GM12878 (cell line): ENCODE measurements at regions not wholly inside any gene's neighbourhood (a gene's known extent, or its start where the extent isn't known, plus 50 kb on each side); places are given as distances from the start of the nearest gene placed in this dataset.

Experiments
- ATAC-seq: fragments of 200-7000 bp; cut with Tn5 transposase; 3 replicates; pipeline ENCODE4 v1.9.1; 2020; ENCODE audit warnings: mild to moderate bottlenecking, moderate library complexity
- BruUV-seq: library from RNA; stranded (reverse); fragments of 400-500 nt; replicated peaks from 2 replicates; lab custom pipeline; 2021; lab: Mats Ljungman, UMichigan
- CTCF ChIA-PET: fragments of 300-600 bp; sonication (Branson Sonifier 250); formaldehyde crosslinking; extraction: SDS; loops from one replicate; lab custom pipeline; 2021; ENCODE audit warnings: inconsistent platforms; lab: Yijun Ruan, JAX
- POLR2A ChIA-PET: fragments of 350-600 bp; formaldehyde crosslinking; extraction: SDS; loops from one replicate; lab custom pipeline; 2021; ENCODE audit warnings: inconsistent platforms; lab: Charles Lee
- RAD21 ChIA-PET: fragments of 300-600 bp; sonication (Branson Sonifier 250); formaldehyde crosslinking; loops from one replicate; lab custom pipeline; 2023; ENCODE audit warnings: antibody characterized with exemption; ENCODE audit not compliant: unreplicated experiment; lab: Charles Lee
- SMC1A ChIA-PET: fragments of 300-600 bp; sonication (Branson Sonifier 250); formaldehyde crosslinking; loops from one replicate; lab custom pipeline; 2023; ENCODE audit not compliant: unreplicated experiment, uncharacterized antibody; lab: Charles Lee
- DNase-seq: peaks from one replicate; pipeline ENCODE4 v3.0.0-alpha.2; 2011; ENCODE audit warnings: low read depth, low spot score
- FAIRE-seq: peaks from 3 replicates; lab custom pipeline; 2011; peaks lifted over from hg19 to GRCh38; lab: Jason Lieb, UNC
- H2AFZ ChIP-seq: 2 replicates; pipeline ENCODE4 v1.6.0; 2011; ENCODE audit warnings: low read depth, low read length, control low read depth; ENCODE audit not compliant: control insufficient read depth
- H3K27ac ChIP-seq: 2 replicates; pipeline ENCODE4 v1.5.1; 2011; ENCODE audit warnings: control low read depth; ENCODE audit not compliant: control insufficient read depth, insufficient read depth
- H3K27me3 ChIP-seq, 2 experiments: replicated peaks in 1 of 2; 2 replicates each; pipeline versions ENCODE4 v1.6.0 to v1.6.1; 2011; ENCODE audit warnings: low read length in 1 of 2; ENCODE audit not compliant: control insufficient read depth in 2 of 2, insufficient read depth in 2 of 2
- H3K36me3 ChIP-seq, 2 experiments: 2 replicates each; pipeline ENCODE4 v1.5.1; 2011; ENCODE audit warnings: low read length in 1 of 2; ENCODE audit not compliant: control insufficient read depth in 2 of 2, insufficient read depth in 2 of 2
- H3K4me1 ChIP-seq: 2 replicates; pipeline ENCODE4 v1.6.1; 2011; ENCODE audit warnings: mild to moderate bottlenecking, low read length, moderate library complexity, mixed read lengths; ENCODE audit not compliant: control insufficient read depth, insufficient read depth
- H3K4me2 ChIP-seq: 2 replicates; pipeline ENCODE4 v1.6.0; 2011; ENCODE audit warnings: control low read depth; ENCODE audit not compliant: control insufficient read depth, insufficient read depth
- H3K4me3 ChIP-seq: fragments of 200-600 bp; sonication (generic); 2 replicates; pipeline ENCODE4 v1.5.1; 2016
- H3K79me2 ChIP-seq: 2 replicates; pipeline ENCODE4 v1.6.0; 2011; ENCODE audit warnings: low read length; ENCODE audit not compliant: control insufficient read depth, insufficient read depth
- H3K9ac ChIP-seq: 2 replicates; pipeline ENCODE4 v1.8.0; 2011; ENCODE audit warnings: low read length, control low read depth, mixed read lengths; ENCODE audit not compliant: control insufficient read depth, insufficient read depth
- H3K9me3 ChIP-seq: replicated peaks from 3 replicates; pipeline ENCODE4 v1.5.1; 2011; ENCODE audit warnings: mild to moderate bottlenecking, low read length; ENCODE audit not compliant: control insufficient read depth, insufficient read depth
- H4K20me1 ChIP-seq: 2 replicates; pipeline ENCODE4 v1.6.0; 2011; ENCODE audit not compliant: control insufficient read depth, insufficient read depth
- ASH2L ChIP-seq: fragments of 300-600, 200-600 bp; sonication (generic); IDR thresholded peaks from 2 replicates; pipeline ENCODE4 v1.6.1; 2017; ENCODE audit warnings: low read depth, mild to moderate bottlenecking, borderline replicate concordance
- BACH1 ChIP-seq: fragments of 450-650 bp; IDR thresholded peaks from 2 replicates; pipeline ENCODE4 v1.6.1; 2017; ENCODE audit warnings: mild to moderate bottlenecking, borderline replicate concordance
- CBX3 ChIP-seq: fragments of 200-600 bp; sonication (generic); IDR thresholded peaks from 2 replicates; pipeline ENCODE4 v1.6.1; 2016; ENCODE audit warnings: low read depth, borderline replicate concordance
- EP300 ChIP-seq, 2 experiments: fragments of 150-350 bp in 1 of 2; IDR thresholded peaks; 2 replicates each; pipeline ENCODE4 v1.6.1; 2011 to 2012; ENCODE audit warnings: low read depth in 2 of 2, low read length in 2 of 2, borderline replicate concordance in 1 of 2, improper control_type of control experiment in 1 of 2, inconsistent platforms in 1 of 2; ENCODE audit not compliant: control insufficient read depth in 1 of 2
- ESRRA ChIP-seq: IDR thresholded peaks from 2 replicates; pipeline ENCODE4 v1.6.1; 2012; ENCODE audit warnings: mild to moderate bottlenecking, low read length, improper control_type of control experiment
- GATAD2B ChIP-seq: fragments of 450-650 bp; conservative IDR thresholded peaks from 2 replicates; pipeline ENCODE4 v1.6.1; 2017; ENCODE audit warnings: low read depth, mild to moderate bottlenecking, moderate library complexity
- IKZF2 ChIP-seq, 2 experiments: fragments of 450-650 bp; IDR thresholded peaks; 2 replicates each; pipeline ENCODE4 v1.6.1; 2017; ENCODE audit warnings: mild to moderate bottlenecking in 2 of 2, moderate library complexity in 2 of 2
- MYB ChIP-seq: fragments of 150-350 bp; IDR thresholded peaks from 2 replicates; pipeline ENCODE4 v1.6.1; 2014; ENCODE audit warnings: mild to moderate bottlenecking, low read depth, low read length, borderline replicate concordance
- MYC ChIP-seq: IDR thresholded peaks from 2 replicates; pipeline ENCODE4 v1.6.1; 2011; ENCODE audit warnings: mild to moderate bottlenecking, low read length, moderate library complexity, inconsistent platforms; ENCODE audit not compliant: insufficient read depth, insufficient replicate concordance, insufficient read length, severe bottlenecking
- NBN ChIP-seq: fragments of 450-650 bp; IDR thresholded peaks from 2 replicates; pipeline ENCODE4 v1.6.1; 2016
- NFXL1 ChIP-seq: fragments of 450-650 bp; IDR thresholded peaks from 2 replicates; pipeline ENCODE4 v1.6.1; 2017; ENCODE audit warnings: antibody characterized with exemption, mild to moderate bottlenecking, borderline replicate concordance
- NR2F1 ChIP-seq: fragments of 450-650 bp; conservative IDR thresholded peaks from 2 replicates; pipeline ENCODE4 v1.6.1; 2017; ENCODE audit warnings: mild to moderate bottlenecking
- RCOR1 ChIP-seq: conservative IDR thresholded peaks from 2 replicates; pipeline ENCODE4 v1.6.1; 2012; ENCODE audit warnings: low read depth, low read length, improper control_type of control experiment
- SMAD1 ChIP-seq: fragments of 450-650 bp; IDR thresholded peaks from 2 replicates; pipeline ENCODE4 v1.6.1; 2018; ENCODE audit warnings: mild to moderate bottlenecking, low read depth; ENCODE audit not compliant: partially characterized antibody
- SUZ12 ChIP-seq: fragments of 200-600 bp; sonication (generic); IDR thresholded peaks from one replicate; pipeline ENCODE4 v1.6.1; 2018; ENCODE audit warnings: antibody characterized with exemption, mild to moderate bottlenecking; ENCODE audit not compliant: unreplicated experiment
- USF1 ChIP-seq: IDR thresholded peaks from 2 replicates; pipeline ENCODE4 v1.6.1; 2011; ENCODE audit warnings: borderline replicate concordance, low read depth, mild to moderate bottlenecking, moderate library complexity, mixed read lengths, low read length; ENCODE audit not compliant: insufficient read depth; ENCODE audit errors: extremely low read length
- ZBTB11 ChIP-seq: fragments of 450-650 bp; formaldehyde crosslinking; IDR thresholded peaks from 2 replicates; pipeline ENCODE4 v1.5.0; 2022; ENCODE audit warnings: mild to moderate bottlenecking, missing genetic modification characterization
- WGBS: methylation state at CpG from one replicate; pipeline ENCODE4 v1.1.6; 2016; ENCODE audit warnings: low lambda C conversion rate; ENCODE audit not compliant: insufficient replicate concordance, insufficient coverage; ENCODE audit errors: missing lambda C conversion rate; 5-methylcytosine and 5-hydroxymethylcytosine counted together
- in situ Hi-C: fragments of 300-500 bp; cut with MboI; formaldehyde crosslinking; loops from 9 replicates; pipeline ENCODE4 v1.14.3; 2018; ENCODE audit warnings: mixed read lengths
- intact Hi-C: fragments of 100-400 bp; cut with micrococcal nuclease; formaldehyde crosslinking; loops from one replicate; pipeline ENCODE4 v1.14.2; 2022; ENCODE audit not compliant: unreplicated experiment
- TF ChIP-seq, protein P1 (sequence below): fragments of 450-650 bp; formaldehyde crosslinking; IDR thresholded peaks from 2 replicates; pipeline ENCODE4 v1.4.0; 2020; ENCODE audit warnings: mild to moderate bottlenecking, moderate library complexity

DNA sequence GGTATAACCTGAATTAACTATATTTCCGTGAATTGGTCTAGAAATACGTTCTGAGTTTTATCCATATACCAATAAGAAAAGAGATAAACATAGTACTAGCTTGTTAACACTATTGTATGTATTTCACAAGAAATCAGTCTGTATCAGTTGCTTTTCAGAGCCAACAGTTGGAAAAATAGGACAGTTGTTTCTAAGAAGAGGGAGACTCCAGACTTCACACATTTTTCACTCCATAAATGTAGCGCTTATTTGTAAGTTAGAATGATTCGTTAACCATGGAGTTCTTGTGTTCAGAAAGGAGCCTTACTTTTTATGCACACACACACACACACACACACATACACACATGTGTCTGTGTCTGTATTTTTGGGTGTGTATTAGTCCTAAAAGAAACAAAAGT is 376.7 kb upstream of the SMIM31 start:
- POLR2A ChIA-PET: no interaction called here
- Histone ChIP-seq H3K27ac (no peak overlapping the region), H3K4me3 (no peak overlapping the region), H3K27me3 (no peaks in the 10 kb centered on the region), H3K36me3 (no peaks in the 10 kb centered on the region), H3K4me1 (no peaks in the 10 kb centered on the region), H3K9ac (no peak overlapping the region), H2AFZ (no peak overlapping the region), H4K20me1 (no peaks in the 10 kb centered on the region), H3K4me2 (no peak overlapping the region), H3K9me3 (no peaks in the 10 kb centered on the region), H3K79me2 (no peaks in the 10 kb centered on the region)
- intact Hi-C loops: no loop called here
- in situ Hi-C loops: no loop called here
- ATAC-seq: no peak
- no peak for FAIRE-seq
- RAD21 ChIA-PET: no interaction called here
- SMC1A ChIA-PET: no interaction called here
- 49% methylated on average over 4 of the region's 4 CpGs for WGBS
- DNase-seq: no peak
- CTCF ChIA-PET: no interaction called here
- no TSS peak for BruUV-seq
- TF ChIP-seq MYB (no peak), SMAD1 (no peak), EP300 (IDR thresholded peaks at IDR 0.05; ENCODE audit: borderline replicate concordance in 1 of 2, control insufficient read depth in 1 of 2, low read depth in 2 of 2, low read length in 2 of 2) (no peak), ASH2L (no peak), NBN (no peak), SUZ12 (no peak), BACH1 (no peak), IKZF2 (IDR thresholded peaks at IDR 0.05) (no peak), MYC (no peak), GATAD2B (no peak), CBX3 (no peak), ESRRA (no peak), NR2F1 (no peak), USF1 (no peak), ZBTB11 (CRISPR knock-in tag) (no peak), RCOR1 (no peak), NFXL1 (no peak)
- TF ChIP-seq, protein P1, sequence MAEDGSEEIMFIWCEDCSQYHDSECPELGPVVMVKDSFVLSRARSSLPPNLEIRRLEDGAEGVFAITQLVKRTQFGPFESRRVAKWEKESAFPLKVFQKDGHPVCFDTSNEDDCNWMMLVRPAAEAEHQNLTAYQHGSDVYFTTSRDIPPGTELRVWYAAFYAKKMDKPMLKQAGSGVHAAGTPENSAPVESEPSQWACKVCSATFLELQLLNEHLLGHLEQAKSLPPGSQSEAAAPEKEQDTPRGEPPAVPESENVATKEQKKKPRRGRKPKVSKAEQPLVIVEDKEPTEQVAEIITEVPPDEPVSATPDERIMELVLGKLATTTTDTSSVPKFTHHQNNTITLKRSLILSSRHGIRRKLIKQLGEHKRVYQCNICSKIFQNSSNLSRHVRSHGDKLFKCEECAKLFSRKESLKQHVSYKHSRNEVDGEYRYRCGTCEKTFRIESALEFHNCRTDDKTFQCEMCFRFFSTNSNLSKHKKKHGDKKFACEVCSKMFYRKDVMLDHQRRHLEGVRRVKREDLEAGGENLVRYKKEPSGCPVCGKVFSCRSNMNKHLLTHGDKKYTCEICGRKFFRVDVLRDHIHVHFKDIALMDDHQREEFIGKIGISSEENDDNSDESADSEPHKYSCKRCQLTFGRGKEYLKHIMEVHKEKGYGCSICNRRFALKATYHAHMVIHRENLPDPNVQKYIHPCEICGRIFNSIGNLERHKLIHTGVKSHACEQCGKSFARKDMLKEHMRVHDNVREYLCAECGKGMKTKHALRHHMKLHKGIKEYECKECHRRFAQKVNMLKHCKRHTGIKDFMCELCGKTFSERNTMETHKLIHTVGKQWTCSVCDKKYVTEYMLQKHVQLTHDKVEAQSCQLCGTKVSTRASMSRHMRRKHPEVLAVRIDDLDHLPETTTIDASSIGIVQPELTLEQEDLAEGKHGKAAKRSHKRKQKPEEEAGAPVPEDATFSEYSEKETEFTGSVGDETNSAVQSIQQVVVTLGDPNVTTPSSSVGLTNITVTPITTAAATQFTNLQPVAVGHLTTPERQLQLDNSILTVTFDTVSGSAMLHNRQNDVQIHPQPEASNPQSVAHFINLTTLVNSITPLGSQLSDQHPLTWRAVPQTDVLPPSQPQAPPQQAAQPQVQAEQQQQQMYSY (CRISPR knock-in tag): no peak
